GM12874 (cell line): ENCODE measurements at regions not wholly inside any gene's neighbourhood (a gene's known extent, or its start where the extent isn't known, plus 50 kb on each side); places are given as distances from the start of the nearest gene placed in this dataset.

Source experiments
- TF ChIP-seq, protein P1 (sequence below): IDR thresholded peaks from 2 replicates; pipeline ENCODE4 v1.5.1; 2011; ENCODE audit warnings: low read depth, mild to moderate bottlenecking, control low read depth, low read length, moderate library complexity; ENCODE audit not compliant: insufficient read depth

DNA sequence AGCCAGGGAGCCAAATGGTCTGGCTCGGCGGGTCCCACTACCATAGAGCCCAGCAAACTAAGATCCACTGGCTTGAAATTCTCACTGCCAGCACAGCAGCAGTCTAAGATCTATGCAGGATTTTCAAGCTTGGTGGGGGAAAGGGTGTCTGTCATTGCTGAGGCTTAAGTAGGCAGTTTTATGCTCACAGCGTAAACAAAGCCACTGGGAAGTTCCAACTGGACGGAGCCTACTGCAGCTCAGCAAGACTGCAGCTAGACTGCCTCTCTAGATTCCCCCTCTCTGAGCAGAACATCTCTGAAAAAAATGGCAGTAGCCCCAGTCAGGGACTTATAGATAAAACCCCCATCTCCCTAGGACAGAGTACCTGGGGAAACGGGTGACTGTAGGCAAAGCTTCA lies 277.6 kb upstream of the PHF14 start:
- TF ChIP-seq, protein P1, sequence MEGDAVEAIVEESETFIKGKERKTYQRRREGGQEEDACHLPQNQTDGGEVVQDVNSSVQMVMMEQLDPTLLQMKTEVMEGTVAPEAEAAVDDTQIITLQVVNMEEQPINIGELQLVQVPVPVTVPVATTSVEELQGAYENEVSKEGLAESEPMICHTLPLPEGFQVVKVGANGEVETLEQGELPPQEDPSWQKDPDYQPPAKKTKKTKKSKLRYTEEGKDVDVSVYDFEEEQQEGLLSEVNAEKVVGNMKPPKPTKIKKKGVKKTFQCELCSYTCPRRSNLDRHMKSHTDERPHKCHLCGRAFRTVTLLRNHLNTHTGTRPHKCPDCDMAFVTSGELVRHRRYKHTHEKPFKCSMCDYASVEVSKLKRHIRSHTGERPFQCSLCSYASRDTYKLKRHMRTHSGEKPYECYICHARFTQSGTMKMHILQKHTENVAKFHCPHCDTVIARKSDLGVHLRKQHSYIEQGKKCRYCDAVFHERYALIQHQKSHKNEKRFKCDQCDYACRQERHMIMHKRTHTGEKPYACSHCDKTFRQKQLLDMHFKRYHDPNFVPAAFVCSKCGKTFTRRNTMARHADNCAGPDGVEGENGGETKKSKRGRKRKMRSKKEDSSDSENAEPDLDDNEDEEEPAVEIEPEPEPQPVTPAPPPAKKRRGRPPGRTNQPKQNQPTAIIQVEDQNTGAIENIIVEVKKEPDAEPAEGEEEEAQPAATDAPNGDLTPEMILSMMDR = no peak

- TF ChIP-seq, protein P1 = no peak
These were observed 270.6 kb upstream of the PHF14 start for GRCh38 chr7:10703059-10703458.

- TF ChIP-seq, protein P1 = no peak
These were observed 269.7 kb upstream of the PHF14 start for GRCh38 chr7:10703981-10704380.

DNA sequence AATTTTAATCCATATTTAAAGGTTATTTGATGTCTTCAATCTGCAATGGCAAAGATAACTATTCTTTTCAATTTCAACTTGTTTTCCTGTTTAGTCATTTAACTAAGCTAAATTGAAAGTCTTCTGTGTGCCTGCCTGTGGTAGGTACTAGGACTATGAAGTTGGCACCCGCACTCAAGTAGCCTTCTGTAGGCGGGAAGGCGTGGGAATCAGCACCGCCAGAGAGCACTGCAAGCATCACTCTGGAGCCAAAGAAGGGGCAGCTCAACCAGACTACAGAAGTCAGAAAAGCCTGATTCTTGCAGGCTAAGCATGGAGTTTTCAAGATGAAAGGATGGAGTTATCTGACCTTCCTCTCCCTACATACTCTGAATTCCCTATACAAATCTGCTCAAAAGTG lies 269.0 kb upstream of the PHF14 start:
- TF ChIP-seq, protein P1 = no peak

DNA sequence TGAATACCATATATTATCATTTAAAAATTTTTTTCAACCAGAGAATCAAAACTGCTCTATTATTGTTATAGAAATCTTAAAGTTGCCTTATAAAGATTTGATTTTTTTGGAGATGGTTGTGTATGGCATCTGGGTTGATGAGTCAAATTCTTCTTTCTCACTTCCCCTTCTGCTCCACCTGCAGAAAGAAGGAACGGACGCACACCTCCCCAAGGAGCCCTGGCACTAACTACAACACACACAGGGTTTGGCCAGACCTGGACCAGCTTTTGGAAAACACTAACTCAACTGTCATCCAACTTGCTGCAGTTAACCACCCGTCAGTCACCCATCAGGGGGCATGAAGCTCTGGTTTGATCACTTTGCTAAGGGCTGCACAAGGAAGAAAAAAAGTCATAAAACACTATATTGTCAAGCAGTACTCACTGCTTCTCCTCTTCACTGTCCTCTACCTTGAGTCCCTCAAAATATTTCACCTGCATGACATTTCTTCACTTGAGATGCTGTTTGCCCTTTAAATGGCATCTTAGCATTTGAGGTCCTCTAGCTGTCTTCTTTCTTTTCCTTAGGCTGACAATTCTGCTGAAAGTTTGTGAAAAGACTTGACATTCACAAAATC lies 266.7 kb upstream of the PHF14 start:
- TF ChIP-seq, protein P1 = no peak

DNA sequence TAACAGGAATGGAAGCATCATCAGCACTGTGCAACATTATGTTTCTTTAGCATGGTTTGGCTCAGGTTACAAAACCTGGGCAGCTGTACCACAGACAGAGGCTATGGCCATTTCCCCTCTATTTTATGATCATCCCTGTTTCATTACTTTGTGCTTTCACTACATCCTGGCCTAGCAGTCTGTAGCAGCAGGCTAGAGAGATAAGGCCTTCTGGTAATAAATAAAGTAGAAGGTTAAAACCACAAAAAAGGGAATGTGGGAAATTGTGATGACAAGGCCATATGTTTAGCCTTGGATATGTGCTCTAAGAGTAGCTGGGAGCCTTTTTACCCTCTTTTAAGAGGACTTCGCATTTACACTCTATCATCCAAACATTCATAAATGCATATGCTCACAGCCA lies 266.2 kb upstream of the PHF14 start:
- TF ChIP-seq, protein P1 = no peak

DNA sequence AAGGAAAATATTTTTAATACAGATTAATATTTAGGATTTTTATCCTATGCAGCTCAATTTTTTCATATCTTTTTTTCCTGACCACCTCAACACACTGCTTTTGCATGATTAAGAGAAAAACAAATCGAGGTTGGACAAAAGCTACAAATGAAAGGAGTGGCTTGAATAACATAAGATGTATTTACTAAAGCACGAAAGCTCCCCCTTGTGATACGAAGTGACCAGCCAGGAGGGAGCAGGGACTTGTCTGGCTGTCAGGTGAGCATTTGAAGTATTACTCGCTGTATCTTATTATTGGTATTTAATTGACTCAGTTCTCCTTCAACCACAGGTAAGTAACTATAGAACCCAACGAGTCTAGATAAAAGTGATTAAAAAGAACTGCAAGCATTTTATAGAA lies 265.2 kb upstream of the PHF14 start:
- TF ChIP-seq, protein P1 = 0 out of 2 replicates have a peak, but pooled peaks have one; percentile 5
